ENCODE measurements at regions not wholly inside any gene's neighbourhood (a gene's known extent, or its start where the extent isn't known, plus 50 kb on each side); places are given as distances from the start of the nearest gene placed in this dataset.
"Not testable (repeated sequence)": the region's sequence is repeated elsewhere in the genome, so short reads cannot be mapped to it uniquely, and the experiment has no call there.

DNA sequence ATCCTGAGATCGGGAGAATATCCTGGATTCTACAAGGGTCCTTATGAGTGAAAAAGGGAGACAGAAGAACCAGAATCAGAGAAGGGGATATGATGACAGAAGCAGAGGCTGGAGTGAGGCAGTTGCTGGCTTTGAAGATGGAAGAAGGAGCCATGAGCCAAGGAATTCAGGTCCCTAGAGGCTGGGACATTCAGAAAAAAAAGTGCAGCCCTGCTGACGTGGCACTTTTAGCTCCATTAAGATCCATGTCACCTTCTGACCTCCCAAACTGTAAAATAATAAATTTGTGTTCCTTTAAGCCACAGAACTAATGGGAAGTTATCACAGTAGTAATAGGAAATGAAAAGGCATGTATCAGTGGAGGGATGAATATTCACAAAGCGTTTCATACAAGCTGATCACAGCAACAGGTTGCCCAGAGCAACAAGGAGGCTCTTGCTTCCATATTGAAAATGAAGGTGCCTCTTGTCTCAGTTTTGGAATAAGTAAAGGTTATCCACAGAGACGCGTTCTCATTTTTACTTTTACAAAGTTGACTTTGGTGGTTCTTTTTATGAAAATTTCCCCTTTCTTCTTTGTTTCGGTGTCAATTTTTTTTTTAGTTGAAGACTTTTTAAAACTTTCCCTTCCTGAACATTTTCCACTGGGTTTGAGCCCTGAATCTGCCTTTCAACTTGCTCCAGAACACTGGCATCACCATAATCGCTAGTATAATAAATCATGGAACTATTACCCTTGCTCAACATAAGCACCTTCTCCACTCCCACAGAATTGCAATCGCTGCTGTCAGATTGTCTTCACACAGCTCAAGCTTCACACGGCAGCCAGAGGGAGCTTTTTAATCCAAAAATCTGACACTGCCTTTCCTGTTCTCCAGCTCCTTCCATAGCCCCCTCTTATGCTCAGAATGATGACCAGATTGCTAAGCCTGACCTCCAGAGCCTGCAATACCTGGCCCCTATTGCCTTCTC, 127.6 kb upstream of the RBPJ start:
- H3K36me3 Mint-ChIP-seq (ENCODE audit: low read depth): peaks cover 8% of the 10 kb centered on the region
- peak; percentile 17 for DNase-seq (ENCODE audit: low spot score)
- H3K27me3 Mint-ChIP-seq (ENCODE audit: insufficient read depth): no peaks in the 10 kb centered on the region
- H3K27ac Mint-ChIP-seq: peak overlapping the region; percentile 96
- peak overlapping the region; percentile 20 for H3K4me3 Mint-ChIP-seq
- intact Hi-C loops (cut with micrococcal nuclease): loop anchor here (1.0 to 10.0 kb wide), 13 partner anchors 18 to 802 kb away; no protein-coding TSS in a partner anchor
- peaks cover 5% of the 10 kb centered on the region for H3K9me3 Mint-ChIP-seq
- peaks cover 65% of the 10 kb centered on the region for H3K4me1 Mint-ChIP-seq (ENCODE audit: low read depth)

DNA sequence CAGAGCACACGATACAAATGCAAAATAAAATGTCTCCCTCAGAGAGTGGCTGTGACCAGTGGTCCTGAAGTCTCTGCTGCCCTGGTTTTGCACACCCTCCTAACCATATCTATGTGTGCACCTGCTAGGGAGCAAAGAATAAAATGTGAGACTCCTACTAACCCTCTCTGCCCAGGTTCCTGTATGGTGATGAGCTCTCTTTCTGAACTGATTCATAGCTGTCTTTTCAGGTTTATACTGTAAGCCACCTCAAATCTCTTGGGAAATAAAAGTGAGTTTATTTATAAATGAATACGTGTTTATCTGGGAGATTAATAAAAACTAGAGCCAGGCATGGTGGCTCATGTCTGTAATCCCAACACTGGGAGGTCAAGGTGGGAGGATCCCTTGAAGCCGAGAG, 126.0 kb upstream of the RBPJ start:
- no peaks in the 10 kb centered on the region for H3K27me3 Mint-ChIP-seq (ENCODE audit: insufficient read depth)
- H3K9me3 Mint-ChIP-seq: peaks cover 5% of the 10 kb centered on the region
- H3K4me1 Mint-ChIP-seq (ENCODE audit: low read depth): peaks cover 78% of the 10 kb centered on the region
- H3K36me3 Mint-ChIP-seq (ENCODE audit: low read depth): peaks cover 10% of the 10 kb centered on the region
- DNase-seq (ENCODE audit: low spot score): no peak
- H3K27ac Mint-ChIP-seq: peak overlapping the region; percentile 96
- H3K4me3 Mint-ChIP-seq: no peak overlapping the region
- intact Hi-C loops (cut with micrococcal nuclease): loop anchor here (2.0 to 10.0 kb wide), 4 partner anchors 43 to 800 kb away; no protein-coding TSS in a partner anchor

DNA sequence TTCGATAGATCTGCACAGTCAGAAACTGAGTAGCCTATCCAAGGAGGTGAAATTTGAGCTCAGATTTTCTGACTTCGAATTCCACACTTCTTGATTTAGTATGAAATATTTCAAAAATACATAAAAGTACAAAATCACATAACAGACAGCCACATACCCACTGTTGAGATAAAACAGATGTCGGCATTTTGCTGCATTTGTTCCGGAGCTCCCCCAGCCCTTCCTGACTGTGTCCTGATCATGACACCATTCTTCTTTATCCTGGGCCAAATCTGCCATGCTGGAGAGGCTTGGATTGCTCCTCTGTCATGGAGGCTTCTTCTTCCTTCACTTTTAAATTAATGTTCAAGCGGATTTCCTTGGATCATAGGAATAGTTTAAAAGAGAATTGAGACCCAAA, 124.2 kb upstream of the RBPJ start:
- Mint-ChIP-seq H3K9me3 (peaks cover 16% of the 10 kb centered on the region), H3K4me1 (ENCODE audit: low read depth) (peaks cover 89% of the 10 kb centered on the region), H3K27ac (peak overlapping the region; percentile 95), H3K36me3 (ENCODE audit: low read depth) (peaks cover 19% of the 10 kb centered on the region), H3K27me3 (ENCODE audit: insufficient read depth) (no peaks in the 10 kb centered on the region), H3K4me3 (peak overlapping the region; percentile 6)
- intact Hi-C loops (cut with micrococcal nuclease): loop anchor here (2.0 to 10.0 kb wide), 3 partner anchors 176 to 798 kb away; no protein-coding TSS in a partner anchor
- no peak for DNase-seq (ENCODE audit: low spot score)

DNA sequence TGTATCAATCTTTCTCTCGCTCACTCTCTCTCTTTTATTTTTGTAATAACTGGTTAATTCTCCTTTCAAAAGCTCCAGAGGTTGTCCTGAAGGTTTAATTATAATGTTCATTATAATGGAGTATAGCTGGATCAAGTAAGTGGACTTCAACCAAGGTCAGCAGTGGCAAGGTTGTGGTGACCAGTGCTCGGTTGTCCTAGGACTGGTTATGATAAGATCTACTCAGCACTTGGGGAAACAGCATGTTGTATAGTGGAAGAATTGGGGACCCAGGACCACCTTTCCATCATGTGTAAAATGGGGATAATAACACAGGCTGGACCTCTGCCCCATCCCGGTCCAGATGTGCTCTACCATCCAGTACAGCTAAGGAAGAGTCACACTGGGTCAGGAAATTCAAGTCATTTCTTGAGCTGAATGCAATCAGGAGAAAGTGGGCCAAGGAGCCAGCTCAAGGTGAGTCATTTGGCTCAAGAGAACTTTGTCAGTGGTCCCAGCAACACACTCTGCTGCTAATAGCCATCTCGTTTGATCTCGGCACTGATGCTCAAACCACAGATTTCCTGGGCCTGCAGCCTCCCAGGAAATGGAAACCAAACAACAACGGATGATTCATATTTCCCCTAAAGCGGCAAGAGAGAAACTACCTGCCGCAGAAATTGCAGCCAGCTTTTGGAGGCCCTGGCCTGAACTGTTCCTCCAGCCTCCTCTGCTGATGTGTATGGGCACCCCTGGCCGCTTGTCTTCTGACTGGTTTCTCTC, 123.6 kb upstream of the RBPJ start:
- peak; percentile 77 for DNase-seq (ENCODE audit: low spot score)
- Mint-ChIP-seq H3K27me3 (ENCODE audit: insufficient read depth) (no peaks in the 10 kb centered on the region), H3K9me3 (peaks cover 21% of the 10 kb centered on the region), H3K4me3 (peak overlapping the region; percentile 71), H3K4me1 (ENCODE audit: low read depth) (peaks cover 93% of the 10 kb centered on the region), H3K27ac (peak overlapping the region; percentile 95), H3K36me3 (ENCODE audit: low read depth) (peaks cover 25% of the 10 kb centered on the region)
- intact Hi-C loops (cut with micrococcal nuclease): loop anchor here (1.0 to 10.0 kb wide), 13 partner anchors 46 to 798 kb away; no protein-coding TSS in a partner anchor

DNA sequence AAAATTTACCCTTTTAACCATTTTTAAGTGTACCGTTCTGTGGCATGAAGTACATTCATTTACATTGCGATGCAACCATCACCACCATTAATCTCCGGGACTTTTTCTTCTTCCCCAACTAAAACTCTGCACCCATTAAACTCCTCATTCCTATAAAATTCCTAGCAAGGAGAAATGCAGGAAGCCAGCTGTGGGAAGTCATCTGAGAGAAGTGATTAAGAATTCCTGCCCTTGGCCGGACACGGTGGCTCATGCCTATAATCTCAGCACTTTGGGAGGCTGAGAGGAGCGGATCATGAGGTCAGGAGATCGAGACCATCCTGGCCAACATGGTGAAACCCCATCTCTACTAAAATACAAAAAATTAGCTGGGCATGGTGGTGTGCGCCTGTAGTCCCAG, 121.9 kb upstream of the RBPJ start:
- DNase-seq (ENCODE audit: low spot score); H3K4me3 Mint-ChIP-seq; H3K27me3 Mint-ChIP-seq (ENCODE audit: insufficient read depth): not testable (repeated sequence)
- peaks cover 32% of the 10 kb centered on the region for H3K36me3 Mint-ChIP-seq (ENCODE audit: low read depth)
- peaks cover 93% of the 10 kb centered on the region for H3K4me1 Mint-ChIP-seq (ENCODE audit: low read depth)
- H3K27ac Mint-ChIP-seq: peak overlapping the region; percentile 95
- intact Hi-C loops (cut with micrococcal nuclease): loop anchor here (10.0 kb wide), 2 partner anchors 546 to 796 kb away; no protein-coding TSS in a partner anchor
- H3K9me3 Mint-ChIP-seq: peaks cover 33% of the 10 kb centered on the region

DNA sequence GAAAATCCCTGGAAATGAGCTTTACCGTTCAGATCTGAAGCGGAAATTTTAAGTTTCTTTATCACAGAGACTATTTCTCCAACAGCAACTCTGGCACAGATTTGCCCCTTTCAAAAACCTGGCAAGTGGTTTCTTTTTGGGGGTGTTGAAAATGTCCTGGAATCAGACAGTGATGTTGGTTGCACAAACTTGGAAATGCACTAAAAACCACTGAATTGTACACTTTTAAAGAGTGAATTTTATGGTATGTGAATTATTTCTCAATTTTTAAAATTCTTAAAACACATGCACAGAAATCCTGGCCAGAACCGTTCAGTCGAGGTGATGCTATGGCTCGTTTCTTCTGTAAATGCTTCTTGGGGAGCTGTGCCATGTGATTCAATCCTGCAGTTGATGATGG, 121.2 kb upstream of the RBPJ start:
- Mint-ChIP-seq H3K27ac (peak overlapping the region; percentile 95), H3K36me3 (ENCODE audit: low read depth) (peaks cover 32% of the 10 kb centered on the region), H3K27me3 (ENCODE audit: insufficient read depth) (peaks cover 2% of the 10 kb centered on the region), H3K4me3 (no peak overlapping the region), H3K9me3 (peaks cover 38% of the 10 kb centered on the region), H3K4me1 (ENCODE audit: low read depth) (peaks cover 93% of the 10 kb centered on the region)
- intact Hi-C loops (cut with micrococcal nuclease): loop anchor here (10.0 kb wide), 2 partner anchors 545 to 795 kb away; no protein-coding TSS in a partner anchor
- no peak for DNase-seq (ENCODE audit: low spot score)

DNA sequence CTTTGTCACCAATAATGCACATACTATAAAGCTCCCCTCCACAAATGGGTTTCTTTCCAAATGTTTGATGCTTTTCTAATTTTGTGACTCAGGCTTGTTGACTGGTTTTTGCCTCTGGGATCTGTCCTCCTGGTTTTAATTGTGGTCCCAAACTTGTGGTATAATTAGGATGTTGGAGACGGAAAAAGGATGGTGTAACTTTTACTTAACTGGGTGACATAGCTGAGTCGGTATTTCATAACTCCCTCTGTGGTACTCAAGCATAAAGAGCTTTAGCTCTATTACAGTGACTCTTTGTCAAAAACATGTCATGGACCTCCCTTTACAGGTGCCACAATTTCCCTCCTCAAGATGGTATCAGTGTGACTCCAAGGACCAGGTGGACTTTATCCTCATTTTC, 119.7 kb upstream of the RBPJ start:
- Mint-ChIP-seq H3K27me3 (ENCODE audit: insufficient read depth) (peaks cover 3% of the 10 kb centered on the region), H3K36me3 (ENCODE audit: low read depth) (peaks cover 30% of the 10 kb centered on the region), H3K4me3 (no peak overlapping the region), H3K27ac (peak overlapping the region; percentile 3), H3K9me3 (peaks cover 38% of the 10 kb centered on the region), H3K4me1 (ENCODE audit: low read depth) (peaks cover 86% of the 10 kb centered on the region)
- no peak for DNase-seq (ENCODE audit: low spot score)
- intact Hi-C loops (cut with micrococcal nuclease): no loop called here

DNA sequence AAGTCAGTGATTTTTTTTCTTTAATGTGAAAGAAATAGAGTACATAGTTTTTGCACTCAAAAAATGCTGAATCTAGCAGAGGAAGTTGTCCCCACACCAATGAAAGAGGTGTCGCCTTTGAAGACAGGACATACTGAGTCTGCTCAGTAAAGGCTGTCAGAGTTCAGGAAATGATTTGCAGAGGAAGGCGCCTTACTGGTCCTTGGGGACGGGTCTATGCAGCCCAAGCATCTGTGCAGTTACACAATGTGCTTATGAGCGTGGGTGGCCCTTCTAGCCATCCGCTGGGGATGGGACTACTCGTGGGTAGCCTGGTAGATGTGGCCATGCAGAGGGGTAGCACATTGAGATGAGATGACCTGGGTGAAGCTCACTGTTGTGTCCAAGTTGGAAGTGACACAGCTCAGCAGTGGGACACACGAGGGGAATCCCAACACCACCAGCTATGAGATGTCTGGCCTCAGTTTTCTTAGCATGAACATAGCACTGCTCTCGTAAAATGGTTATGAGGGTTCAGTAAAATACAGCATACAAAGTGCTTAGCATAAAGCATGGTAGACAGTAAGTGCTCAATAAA, 116.5 kb upstream of the RBPJ start:
- DNase-seq (ENCODE audit: low spot score): peak; percentile 19
- Mint-ChIP-seq H3K4me3 (no peak overlapping the region), H3K27me3 (ENCODE audit: insufficient read depth) (peaks cover 4% of the 10 kb centered on the region), H3K4me1 (ENCODE audit: low read depth) (peaks cover 66% of the 10 kb centered on the region), H3K36me3 (ENCODE audit: low read depth) (peaks cover 23% of the 10 kb centered on the region), H3K9me3 (peaks cover 33% of the 10 kb centered on the region), H3K27ac (peak overlapping the region; percentile 54)
- intact Hi-C loops (cut with micrococcal nuclease): no loop called here

DNA sequence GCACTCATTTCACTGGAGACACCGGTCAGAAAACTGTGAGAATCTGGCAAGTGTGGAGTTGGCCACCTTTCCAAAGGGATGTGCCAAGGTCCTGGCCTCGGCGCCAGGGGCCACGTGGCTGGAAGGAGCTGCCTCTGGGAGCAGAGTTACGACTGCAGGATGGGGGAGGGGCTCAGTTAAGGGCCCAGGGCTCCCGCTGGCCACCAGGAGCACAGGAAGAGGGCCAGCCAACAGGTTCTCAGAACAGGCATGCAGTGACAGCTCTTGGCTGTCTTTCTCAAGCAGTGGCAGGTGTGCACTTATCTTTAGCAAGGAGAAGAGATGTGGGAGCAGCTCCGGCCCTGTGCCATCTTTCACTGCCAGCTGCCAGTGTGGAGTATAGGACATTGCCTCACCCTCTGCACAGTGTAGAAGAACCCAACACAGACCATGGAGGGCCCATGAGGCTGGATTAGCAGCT, 115.9 kb upstream of the RBPJ start:
- peaks cover 64% of the 10 kb centered on the region for H3K4me1 Mint-ChIP-seq (ENCODE audit: low read depth)
- DNase-seq (ENCODE audit: low spot score): no peak
- H3K4me3 Mint-ChIP-seq: no peak overlapping the region
- H3K27ac Mint-ChIP-seq: no peak overlapping the region
- peaks cover 33% of the 10 kb centered on the region for H3K9me3 Mint-ChIP-seq
- intact Hi-C loops (cut with micrococcal nuclease): no loop called here
- peaks cover 23% of the 10 kb centered on the region for H3K36me3 Mint-ChIP-seq (ENCODE audit: low read depth)
- H3K27me3 Mint-ChIP-seq (ENCODE audit: insufficient read depth): peaks cover 4% of the 10 kb centered on the region

DNA sequence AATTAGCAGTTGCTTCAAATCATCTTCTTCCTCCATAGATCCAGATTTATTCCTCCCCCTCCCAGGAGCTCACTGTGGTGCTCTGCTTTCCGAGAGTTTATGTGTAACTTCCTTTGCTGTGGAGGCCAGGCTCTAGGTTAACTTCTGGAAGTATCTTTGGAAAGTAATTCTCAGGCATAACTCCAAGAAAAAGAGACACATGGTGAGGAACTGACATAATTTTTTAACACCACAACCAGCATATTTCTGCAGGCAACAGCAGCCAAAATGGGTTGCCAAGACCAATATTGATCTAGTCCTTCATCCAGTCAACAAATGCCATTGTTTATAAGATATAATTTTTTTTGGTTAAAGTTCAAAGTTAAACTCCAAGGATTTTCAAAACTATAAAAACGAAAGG, 114.5 kb upstream of the RBPJ start:
- H3K4me1 Mint-ChIP-seq (ENCODE audit: low read depth): peaks cover 51% of the 10 kb centered on the region
- H3K36me3 Mint-ChIP-seq (ENCODE audit: low read depth): peaks cover 15% of the 10 kb centered on the region
- intact Hi-C loops (cut with micrococcal nuclease): no loop called here
- DNase-seq (ENCODE audit: low spot score): no peak
- H3K27ac Mint-ChIP-seq: no peak overlapping the region
- peaks cover 10% of the 10 kb centered on the region for H3K27me3 Mint-ChIP-seq (ENCODE audit: insufficient read depth)
- no peak overlapping the region for H3K4me3 Mint-ChIP-seq
- H3K9me3 Mint-ChIP-seq: peaks cover 24% of the 10 kb centered on the region

DNA sequence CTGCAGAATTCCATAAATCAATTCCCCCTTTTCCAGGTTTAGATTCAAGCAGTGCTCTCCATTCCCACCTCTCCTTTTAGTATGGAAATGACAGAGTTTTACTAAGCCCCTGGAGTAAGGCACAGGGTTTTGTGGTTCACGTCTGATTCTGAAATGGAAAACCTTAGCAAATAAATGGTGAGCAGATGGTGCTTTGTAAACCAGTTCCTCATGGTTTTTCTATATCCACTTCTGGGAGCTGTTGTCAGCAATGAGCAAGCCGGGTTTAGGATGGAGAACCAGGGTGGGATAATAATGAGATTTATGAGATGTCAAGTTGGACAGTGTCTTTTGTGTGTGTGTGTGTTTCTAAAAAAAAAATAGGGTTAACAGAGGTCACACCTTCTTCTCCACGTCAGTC, 113.8 kb upstream of the RBPJ start:
- no peak overlapping the region for H3K27ac Mint-ChIP-seq
- H3K36me3 Mint-ChIP-seq (ENCODE audit: low read depth): peaks cover 8% of the 10 kb centered on the region
- intact Hi-C loops (cut with micrococcal nuclease): no loop called here
- H3K4me1 Mint-ChIP-seq (ENCODE audit: low read depth): peaks cover 44% of the 10 kb centered on the region
- DNase-seq (ENCODE audit: low spot score): no peak
- H3K27me3 Mint-ChIP-seq (ENCODE audit: insufficient read depth): peaks cover 10% of the 10 kb centered on the region
- peaks cover 18% of the 10 kb centered on the region for H3K9me3 Mint-ChIP-seq
- H3K4me3 Mint-ChIP-seq: no peak overlapping the region

DNA sequence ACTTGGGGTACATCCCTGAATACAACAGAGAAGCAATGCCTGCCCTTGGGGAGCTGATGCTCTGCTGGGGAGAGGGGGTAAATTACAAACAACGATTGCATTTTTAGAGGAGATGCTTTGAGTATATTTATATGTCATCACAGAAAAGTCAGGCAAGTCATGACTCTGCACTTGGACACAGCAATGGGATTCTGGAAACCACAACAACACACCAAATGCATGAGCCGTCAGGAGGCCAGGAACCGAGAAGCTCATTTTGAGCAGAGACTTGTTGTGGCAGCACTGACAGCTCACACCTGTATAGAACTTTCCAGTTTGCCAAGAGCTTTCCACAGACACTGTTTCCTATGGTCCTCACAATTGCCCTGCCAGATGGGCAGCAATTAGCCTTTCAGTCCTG, 113.2 kb upstream of the RBPJ start:
- H3K27ac Mint-ChIP-seq: no peak overlapping the region
- peaks cover 38% of the 10 kb centered on the region for H3K4me1 Mint-ChIP-seq (ENCODE audit: low read depth)
- peaks cover 5% of the 10 kb centered on the region for H3K36me3 Mint-ChIP-seq (ENCODE audit: low read depth)
- no peak for DNase-seq (ENCODE audit: low spot score)
- H3K27me3 Mint-ChIP-seq (ENCODE audit: insufficient read depth): peaks cover 10% of the 10 kb centered on the region
- peaks cover 16% of the 10 kb centered on the region for H3K9me3 Mint-ChIP-seq
- H3K4me3 Mint-ChIP-seq: no peak overlapping the region
- intact Hi-C loops (cut with micrococcal nuclease): no loop called here
